Muscle layer of duodenum (tissue), 2 donors: ENCODE measurements at regions not wholly inside any gene's neighbourhood (a gene's known extent, or its start where the extent isn't known, plus 50 kb on each side); places are given as distances from the start of the nearest gene placed in this dataset.
A peak's percentile ranks its signal among the peaks of the same experiment; 100 is the strongest.

Experiments used
- H3K27ac ChIP-seq: one replicate; pipeline ENCODE4 v1.7.0; 2013; ENCODE audit warnings: mild to moderate bottlenecking, low read length
- H3K27me3 ChIP-seq: one replicate; pipeline ENCODE4 v1.7.0; 2013; ENCODE audit warnings: low read depth, mild to moderate bottlenecking, control low read depth, low read length
- H3K36me3 ChIP-seq, 2 donors: one replicate each; pipeline ENCODE4 v1.7.0; 2013; ENCODE audit warnings: low read length in 2 of 2, control low read depth in 1 of 2, mild to moderate bottlenecking in 1 of 2; ENCODE audit not compliant: insufficient read depth in 2 of 2, control insufficient read depth in 1 of 2
- H3K4me1 ChIP-seq, 2 donors: one replicate each; pipeline ENCODE4 v1.7.0; 2013; ENCODE audit warnings: low read length in 2 of 2, mild to moderate bottlenecking in 2 of 2, control low read depth in 1 of 2, moderate library complexity in 1 of 2; ENCODE audit not compliant: insufficient read depth in 2 of 2, control insufficient read depth in 1 of 2
- H3K4me3 ChIP-seq, 2 donors: one replicate each; pipeline ENCODE4 v1.7.0; 2013; ENCODE audit warnings: low read length in 2 of 2, low read depth in 1 of 2, mild to moderate bottlenecking in 1 of 2
- H3K9me3 ChIP-seq, 2 donors: one replicate each; pipeline ENCODE4 v1.7.0; 2013; ENCODE audit warnings: low read length in 2 of 2, control low read depth in 1 of 2, mild to moderate bottlenecking in 1 of 2; ENCODE audit not compliant: control insufficient read depth in 1 of 2
- donor health status: healthy.

DNA sequence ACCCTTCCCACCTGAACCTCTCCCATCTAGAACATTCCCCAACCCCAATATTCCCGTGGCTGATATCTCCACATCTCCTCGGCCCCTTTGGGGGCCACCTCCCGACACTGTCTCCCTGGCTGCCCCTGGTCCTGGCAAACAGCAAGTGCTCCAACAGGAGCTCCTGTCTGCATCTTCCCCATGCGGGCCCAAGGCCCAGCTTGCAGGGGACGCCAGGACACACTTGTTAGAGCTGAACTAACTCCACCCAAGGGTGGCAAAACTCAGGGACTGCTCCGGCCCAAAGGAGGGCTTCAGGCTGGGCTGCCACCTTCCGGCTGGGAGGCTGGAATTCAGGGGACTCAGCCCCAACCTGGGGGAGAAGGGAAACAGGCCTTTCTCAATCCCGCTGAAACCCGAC is 106.6 kb downstream of the NCOR2 start:
- H3K4me1 ChIP-seq, result peaks cover 6 to 56% of the 10 kb centered on the region in 2 donors
- peaks cover 23 to 38% of the 10 kb centered on the region in 2 donors for H3K36me3 ChIP-seq
- H3K4me3 ChIP-seq, result no peak overlapping the region
- H3K27me3 ChIP-seq, result no peaks in the 10 kb centered on the region
- no peaks in the 10 kb centered on the region for H3K9me3 ChIP-seq
- no peak overlapping the region for H3K27ac ChIP-seq

DNA sequence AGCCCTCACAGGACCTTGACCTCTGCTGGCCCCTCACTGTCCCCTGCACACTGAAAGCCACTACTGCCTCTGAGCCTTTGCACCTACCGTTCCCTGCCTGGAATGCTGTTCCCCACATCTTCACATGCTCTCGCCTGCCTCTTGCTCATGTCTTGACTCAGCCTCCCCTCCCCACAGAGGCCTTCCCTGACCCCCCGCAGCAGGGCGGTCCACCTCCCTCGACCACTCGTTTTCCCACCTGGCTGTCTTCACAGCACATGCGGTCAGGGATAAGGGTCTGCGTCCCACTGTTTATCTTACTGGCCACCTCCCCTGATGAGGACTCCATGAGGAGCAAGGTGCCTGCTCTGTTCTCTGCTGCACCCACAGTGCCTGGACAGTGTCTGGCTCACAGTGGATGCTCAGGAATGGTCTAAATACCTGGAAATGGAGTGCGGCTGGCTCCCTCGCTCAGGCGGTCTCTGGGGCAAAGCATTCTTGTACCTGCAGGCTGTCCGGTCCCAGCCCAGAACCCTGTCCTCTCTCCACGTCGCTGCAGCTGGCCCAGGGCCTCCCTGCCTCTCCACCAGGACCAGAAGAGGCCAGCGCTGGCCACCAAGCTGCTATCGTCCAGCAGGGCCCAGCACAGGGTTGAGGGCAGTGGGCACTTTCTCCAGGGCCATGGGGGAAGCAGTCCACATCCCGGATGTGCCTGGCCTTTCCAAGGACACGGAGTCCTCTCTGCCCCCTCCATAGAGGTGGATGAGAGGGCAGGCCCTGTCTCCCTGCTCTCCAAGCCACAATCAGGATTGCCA is 107.4 kb downstream of the NCOR2 start:
- no peaks in the 10 kb centered on the region for H3K27me3 ChIP-seq
- H3K36me3 ChIP-seq, result peaks cover 17 to 31% of the 10 kb centered on the region in 2 donors
- peaks cover 6 to 63% of the 10 kb centered on the region in 2 donors for H3K4me1 ChIP-seq
- H3K4me3 ChIP-seq, result no peak overlapping the region
- no peaks in the 10 kb centered on the region for H3K9me3 ChIP-seq
- no peak overlapping the region for H3K27ac ChIP-seq

DNA sequence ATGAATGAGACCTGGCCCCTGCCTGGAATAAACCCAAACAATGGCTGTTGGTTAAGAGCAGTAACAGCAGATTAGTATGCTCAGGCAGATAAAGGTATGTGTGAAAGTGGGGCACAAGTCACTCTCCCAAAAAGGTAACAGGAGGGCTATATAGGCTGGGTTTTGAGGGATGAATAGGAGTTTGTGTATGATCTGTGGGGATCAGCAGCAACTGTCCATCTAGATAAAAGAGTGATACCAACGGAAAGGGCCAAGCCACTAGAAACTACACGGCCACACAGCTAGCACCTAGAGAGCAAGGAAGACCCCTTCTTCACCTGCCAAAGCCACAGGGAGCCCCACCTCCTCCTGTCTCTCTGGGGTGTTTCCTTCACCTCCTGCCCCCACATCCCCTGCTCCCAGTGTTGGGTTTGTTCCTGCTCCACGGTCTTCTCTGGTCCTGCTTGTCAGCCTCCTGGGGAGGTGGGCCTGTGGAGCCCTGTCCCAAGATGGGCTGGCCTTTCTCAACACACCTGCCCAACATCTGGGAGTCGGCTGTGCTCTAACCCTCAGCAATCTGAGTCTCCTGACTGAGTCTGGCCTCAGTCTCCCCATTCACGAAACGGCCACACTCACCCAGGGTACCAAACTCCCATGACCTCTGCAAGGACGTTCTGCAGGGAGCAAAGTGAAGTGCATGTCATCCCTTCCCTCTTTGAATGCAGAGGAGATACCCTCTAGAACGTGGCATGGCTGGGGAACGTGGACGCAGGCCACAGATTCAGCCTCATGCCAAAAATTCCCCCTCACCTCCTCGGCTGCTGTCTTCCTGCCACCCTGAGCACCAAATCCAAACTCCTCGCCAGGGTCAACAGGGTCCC is 108.2 kb downstream of the NCOR2 start:
- Histone ChIP-seq H3K9me3 (no peaks in the 10 kb centered on the region), H3K27me3 (no peaks in the 10 kb centered on the region), H3K4me1 (peaks cover 8 to 64% of the 10 kb centered on the region in 2 donors), H3K36me3 (peaks cover 15 to 24% of the 10 kb centered on the region in 2 donors), H3K4me3 (no peak overlapping the region), H3K27ac (no peak overlapping the region)

GRCh38 chr12:124458220-124458991 is 109.0 kb downstream of the NCOR2 start:
- Histone ChIP-seq H3K36me3 (peaks cover 13 to 24% of the 10 kb centered on the region in 2 donors), H3K27ac (peak overlapping the region; percentile 2), H3K4me1 (peaks cover 16 to 64% of the 10 kb centered on the region in 2 donors), H3K4me3 (peak overlapping the region in 1 of 2 donors; percentile 56), H3K27me3 (no peaks in the 10 kb centered on the region), H3K9me3 (no peaks in the 10 kb centered on the region)

DNA sequence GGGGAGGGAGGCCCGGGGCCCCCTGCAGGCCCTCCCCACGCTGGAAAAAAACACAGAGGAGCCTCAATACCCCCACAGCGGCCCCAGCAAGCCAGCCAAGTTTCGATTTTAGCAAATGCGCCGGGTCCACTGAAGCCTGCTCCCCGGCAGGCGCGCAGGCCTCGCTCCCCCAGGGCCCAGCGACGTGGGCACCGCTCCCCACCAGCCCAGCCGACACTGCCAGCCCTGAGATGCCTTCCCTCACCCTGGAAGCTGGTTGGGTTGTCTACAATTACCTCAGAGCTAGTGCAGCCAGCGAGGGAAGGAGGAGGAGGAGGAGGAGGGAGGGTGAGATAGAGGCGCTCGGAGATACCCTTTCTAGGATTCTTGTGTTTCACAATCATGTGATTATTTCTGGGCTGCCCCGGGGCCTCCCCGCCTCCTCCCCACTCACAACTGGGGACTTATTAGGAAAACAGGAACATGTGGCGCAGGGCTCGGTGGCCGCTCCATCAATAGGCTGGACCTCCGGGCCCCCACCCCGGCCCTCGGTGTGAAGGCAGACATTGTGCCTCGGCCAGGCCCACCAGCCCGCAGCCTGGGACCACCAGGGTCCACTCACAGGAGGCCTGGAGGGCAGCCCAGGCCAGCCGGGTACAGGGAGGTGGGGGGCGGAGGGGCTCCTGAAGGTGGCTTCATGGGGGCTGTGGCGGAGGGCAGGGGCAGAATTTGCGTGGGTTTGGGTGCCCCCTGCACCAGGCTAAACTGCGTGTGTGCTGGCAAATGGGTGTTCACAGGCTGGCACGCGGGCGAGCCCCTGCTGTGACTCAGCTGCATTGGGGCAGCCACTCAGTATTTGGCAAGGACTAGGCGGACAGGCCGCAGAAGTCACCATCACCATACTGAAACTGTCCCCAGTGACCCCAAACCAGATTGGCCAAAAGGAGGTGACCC is 109.9 kb downstream of the NCOR2 start:
- peaks cover 13 to 24% of the 10 kb centered on the region in 2 donors for H3K36me3 ChIP-seq
- H3K9me3 ChIP-seq, result no peaks in the 10 kb centered on the region
- peaks cover 19 to 64% of the 10 kb centered on the region in 2 donors for H3K4me1 ChIP-seq
- peak overlapping the region; percentile 60 for H3K27ac ChIP-seq
- no peaks in the 10 kb centered on the region for H3K27me3 ChIP-seq
- H3K4me3 ChIP-seq, result peak overlapping the region in 1 of 2 donors; percentile 56

GRCh38 chr12:124456652-124457152 is 110.7 kb downstream of the NCOR2 start:
- H3K4me1 ChIP-seq, result peaks cover 22 to 63% of the 10 kb centered on the region in 2 donors
- H3K27me3 ChIP-seq, result no peaks in the 10 kb centered on the region
- no peak overlapping the region for H3K27ac ChIP-seq
- peaks cover 10 to 24% of the 10 kb centered on the region in 2 donors for H3K36me3 ChIP-seq
- no peaks in the 10 kb centered on the region for H3K9me3 ChIP-seq
- H3K4me3 ChIP-seq, result peak overlapping the region in 1 of 2 donors; percentile 56

- Histone ChIP-seq H3K9me3 (no peaks in the 10 kb centered on the region), H3K27ac (no peak overlapping the region), H3K4me1 (peaks cover 22 to 63% of the 10 kb centered on the region in 2 donors), H3K4me3 (peak overlapping the region in 1 of 2 donors; percentile 56), H3K27me3 (no peaks in the 10 kb centered on the region), H3K36me3 (peaks cover 7 to 21% of the 10 kb centered on the region in 2 donors)
Measured at GRCh38 chr12:124456133-124456651, 111.2 kb downstream of the NCOR2 start.

DNA sequence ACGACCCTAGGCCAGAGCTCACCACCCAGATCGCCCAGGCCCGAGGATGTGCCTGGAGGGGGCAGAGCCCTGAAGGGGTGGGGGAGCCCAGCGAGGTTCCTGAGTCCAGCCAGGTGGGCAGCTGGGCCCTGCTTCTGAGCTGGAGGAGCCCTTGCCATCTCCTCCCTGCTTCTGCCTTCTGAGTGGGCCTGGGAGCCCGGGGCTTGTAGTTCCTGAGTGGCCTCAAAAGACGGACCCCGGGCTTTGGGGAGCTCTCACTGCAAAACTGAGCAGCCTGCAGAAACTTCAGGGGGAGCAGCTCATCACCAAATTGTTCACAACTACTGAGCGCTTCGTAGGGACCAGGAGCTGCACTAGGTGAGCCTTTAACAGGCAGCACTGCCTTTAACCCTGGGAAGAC is 112.1 kb downstream of the NCOR2 start:
- H3K36me3 ChIP-seq, result peaks cover 10 to 14% of the 10 kb centered on the region in 2 donors
- no peaks in the 10 kb centered on the region for H3K9me3 ChIP-seq
- no peak overlapping the region for H3K27ac ChIP-seq
- H3K4me1 ChIP-seq, result peaks cover 22 to 63% of the 10 kb centered on the region in 2 donors
- peak overlapping the region in 1 of 2 donors; percentile 27 for H3K4me3 ChIP-seq
- no peaks in the 10 kb centered on the region for H3K27me3 ChIP-seq

GRCh38 chr12:124454735-124455134 is 112.7 kb downstream of the NCOR2 start:
- H3K36me3 ChIP-seq, result peaks cover 4 to 13% of the 10 kb centered on the region in 2 donors
- H3K27me3 ChIP-seq, result no peaks in the 10 kb centered on the region
- H3K9me3 ChIP-seq, result no peaks in the 10 kb centered on the region
- no peak overlapping the region for H3K27ac ChIP-seq
- no peak overlapping the region for H3K4me3 ChIP-seq
- H3K4me1 ChIP-seq, result peaks cover 22 to 66% of the 10 kb centered on the region in 2 donors

- peak overlapping the region in 1 of 2 donors; percentile 9 for H3K4me3 ChIP-seq
- peaks cover 3 to 13% of the 10 kb centered on the region in 2 donors for H3K36me3 ChIP-seq
- H3K27me3 ChIP-seq, result no peaks in the 10 kb centered on the region
- H3K27ac ChIP-seq, result peak overlapping the region; percentile 5
- H3K9me3 ChIP-seq, result no peaks in the 10 kb centered on the region
- H3K4me1 ChIP-seq, result peaks cover 22 to 66% of the 10 kb centered on the region in 2 donors
Measured at GRCh38 chr12:124454352-124454725, 113.1 kb downstream of the NCOR2 start.
